ENCODE measurements at regions not wholly inside any gene's neighbourhood (a gene's known extent, or its start where the extent isn't known, plus 50 kb on each side); places are given as distances from the start of the nearest gene placed in this dataset.

- Histone ChIP-seq H3K9me3 (ENCODE audit: control insufficient read depth, insufficient read depth, low read depth, low read length) (no peaks in the 10 kb centered on the region), H3K27ac (ENCODE audit: low read length) (no peak overlapping the region), H3K27me3 (ENCODE audit: control insufficient read depth, insufficient read depth, low read length) (no peaks in the 10 kb centered on the region; the same call in 1 of the 2 replicates), H3K4me3 (ENCODE audit: low read depth in 2 of 2, low read length in 2 of 2) (no peak overlapping the region), H3K4me1 (ENCODE audit: control insufficient read depth, insufficient read depth, low read length) (no peaks in the 10 kb centered on the region), H3K36me3 (ENCODE audit: control insufficient read depth, insufficient read depth, low read length) (no peaks in the 10 kb centered on the region)
- TF ChIP-seq CTCF (IDR thresholded peaks at IDR 0.05) (no peak), TCF7L2 (IDR thresholded peaks at IDR 0.05; ENCODE audit: low read depth, low read length) (no peak), SIN3A (IDR thresholded peaks at IDR 0.05; ENCODE audit: borderline replicate concordance, insufficient read depth, low read depth, low read length) (no peak), REST (IDR thresholded peaks at IDR 0.05; ENCODE audit: insufficient read depth in 1 of 2, low read depth in 2 of 2, low read length in 1 of 2) (no peak), POLR2AphosphoS5 (IDR thresholded peaks at IDR 0.05; ENCODE audit: low read depth, low read length) (no peak)
- BruUV-seq (replicated peaks): no TSS peak
- POLR2A ChIA-PET: no interaction called here
- intact Hi-C loops (cut with micrococcal nuclease; ENCODE audit: unreplicated experiment): no loop called here
- ATAC-seq (no peak), DNase-seq (ENCODE audit: low read depth, low spot score) (no peak)
- CTCF ChIA-PET: no interaction called here
- in situ Hi-C loops (cut with HindIII; ENCODE audit: low pct_unique_long_range_greater_than_20kb, low sequenced_read_pairs): no loop called here
Measured at GRCh38 chr18:10036479-10036878, 122.7 kb downstream of the VAPA start.

GRCh38 chr18:10037181-10037580, 123.4 kb downstream of the VAPA start:
- no TSS peak for BruUV-seq (replicated peaks)
- Histone ChIP-seq H3K27me3 (ENCODE audit: control insufficient read depth, insufficient read depth, low read length) (no peaks in the 10 kb centered on the region; the same call in 1 of the 2 replicates), H3K27ac (ENCODE audit: low read length) (no peak overlapping the region), H3K36me3 (ENCODE audit: control insufficient read depth, insufficient read depth, low read length) (no peaks in the 10 kb centered on the region), H3K9me3 (ENCODE audit: control insufficient read depth, insufficient read depth, low read depth, low read length) (no peaks in the 10 kb centered on the region), H3K4me3 (ENCODE audit: low read depth in 2 of 2, low read length in 2 of 2) (no peak overlapping the region), H3K4me1 (ENCODE audit: control insufficient read depth, insufficient read depth, low read length) (no peaks in the 10 kb centered on the region)
- intact Hi-C loops (cut with micrococcal nuclease; ENCODE audit: unreplicated experiment): no loop called here
- ATAC-seq: no peak
- TF ChIP-seq SIN3A (IDR thresholded peaks at IDR 0.05; ENCODE audit: borderline replicate concordance, insufficient read depth, low read depth, low read length) (no peak), REST (IDR thresholded peaks at IDR 0.05; ENCODE audit: insufficient read depth in 1 of 2, low read depth in 2 of 2, low read length in 1 of 2) (no peak), TCF7L2 (IDR thresholded peaks at IDR 0.05; ENCODE audit: low read depth, low read length) (no peak), CTCF (IDR thresholded peaks at IDR 0.05) (no peak), POLR2AphosphoS5 (IDR thresholded peaks at IDR 0.05; ENCODE audit: low read depth, low read length) (no peak)
- no peak for DNase-seq (ENCODE audit: low read depth, low spot score)
- ChIA-PET POLR2A (no interaction called here), CTCF (no interaction called here)
- in situ Hi-C loops (cut with HindIII; ENCODE audit: low pct_unique_long_range_greater_than_20kb, low sequenced_read_pairs): no loop called here

All from Panc1 (cell line).